A673 (cell line): ENCODE measurements at regions not wholly inside any gene's neighbourhood (a gene's known extent, or its start where the extent isn't known, plus 50 kb on each side); places are given as distances from the start of the nearest gene placed in this dataset.

Source experiments
- EZH2 ChIP-seq: fragments of 200-600 bp; sonication (generic); IDR thresholded peaks from 2 replicates; pipeline ENCODE4 v1.6.1; 2017; ENCODE audit warnings: borderline replicate concordance, low read depth, mild to moderate bottlenecking, mixed read lengths, antibody characterized with exemption, low read length; ENCODE audit not compliant: poor library complexity, severe bottlenecking
- TF ChIP-seq, protein P1 (sequence below): fragments of 300-800, 200-600 bp; sonication (generic); conservative IDR thresholded peaks from 2 replicates; pipeline ENCODE4 v1.5.1; 2017; ENCODE audit warnings: low read depth, mild to moderate bottlenecking, antibody characterized with exemption, low read length, moderate library complexity, mixed read lengths

DNA sequence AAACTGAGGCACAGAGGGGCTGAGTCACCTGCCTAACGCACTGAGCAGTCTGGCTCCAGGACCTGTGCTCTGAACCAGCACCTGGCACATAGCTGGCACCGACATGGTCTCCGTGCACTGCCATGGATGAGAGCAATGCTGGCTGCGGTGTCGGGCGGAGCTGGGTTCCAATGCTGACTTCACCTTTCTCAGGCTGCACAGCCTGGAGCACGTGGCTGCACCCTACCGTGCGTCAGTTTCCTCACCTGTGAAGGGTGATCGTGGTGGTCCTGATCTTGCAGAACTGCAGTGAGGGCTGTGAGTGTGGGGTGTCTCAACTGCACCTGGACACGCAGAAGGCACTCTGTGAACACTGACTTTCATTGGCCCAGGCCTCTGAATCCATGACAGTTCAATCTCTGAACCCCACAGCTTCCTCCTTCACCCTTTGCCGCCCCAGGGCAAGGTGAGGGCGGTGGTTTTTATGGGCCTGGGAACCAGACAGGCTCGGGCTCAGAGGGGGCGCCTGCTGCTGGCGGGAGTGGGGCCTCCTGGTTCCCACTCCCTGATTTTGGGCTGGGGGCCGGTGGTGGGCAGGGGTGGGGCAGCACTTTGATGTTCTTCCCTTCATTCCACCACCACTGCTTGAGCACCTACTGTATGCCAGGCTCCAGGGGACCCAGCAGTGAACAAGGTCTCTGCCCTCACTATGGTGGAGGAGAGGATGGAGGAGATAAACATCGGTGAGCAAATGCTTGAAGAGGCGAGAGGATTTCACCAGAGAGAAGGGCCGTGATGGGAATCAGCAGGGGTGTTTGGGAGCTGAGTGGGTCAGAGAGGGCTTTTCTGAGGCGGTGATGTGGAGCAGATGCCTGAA, 102.9 kb downstream of the CEBPB start:
- TF ChIP-seq, protein P1, sequence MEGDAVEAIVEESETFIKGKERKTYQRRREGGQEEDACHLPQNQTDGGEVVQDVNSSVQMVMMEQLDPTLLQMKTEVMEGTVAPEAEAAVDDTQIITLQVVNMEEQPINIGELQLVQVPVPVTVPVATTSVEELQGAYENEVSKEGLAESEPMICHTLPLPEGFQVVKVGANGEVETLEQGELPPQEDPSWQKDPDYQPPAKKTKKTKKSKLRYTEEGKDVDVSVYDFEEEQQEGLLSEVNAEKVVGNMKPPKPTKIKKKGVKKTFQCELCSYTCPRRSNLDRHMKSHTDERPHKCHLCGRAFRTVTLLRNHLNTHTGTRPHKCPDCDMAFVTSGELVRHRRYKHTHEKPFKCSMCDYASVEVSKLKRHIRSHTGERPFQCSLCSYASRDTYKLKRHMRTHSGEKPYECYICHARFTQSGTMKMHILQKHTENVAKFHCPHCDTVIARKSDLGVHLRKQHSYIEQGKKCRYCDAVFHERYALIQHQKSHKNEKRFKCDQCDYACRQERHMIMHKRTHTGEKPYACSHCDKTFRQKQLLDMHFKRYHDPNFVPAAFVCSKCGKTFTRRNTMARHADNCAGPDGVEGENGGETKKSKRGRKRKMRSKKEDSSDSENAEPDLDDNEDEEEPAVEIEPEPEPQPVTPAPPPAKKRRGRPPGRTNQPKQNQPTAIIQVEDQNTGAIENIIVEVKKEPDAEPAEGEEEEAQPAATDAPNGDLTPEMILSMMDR, result no peak
- TF ChIP-seq EZH2, result no peak
